ENCODE measurements at regions not wholly inside any gene's neighbourhood (a gene's known extent, or its start where the extent isn't known, plus 50 kb on each side); places are given as distances from the start of the nearest gene placed in this dataset.

DNA sequence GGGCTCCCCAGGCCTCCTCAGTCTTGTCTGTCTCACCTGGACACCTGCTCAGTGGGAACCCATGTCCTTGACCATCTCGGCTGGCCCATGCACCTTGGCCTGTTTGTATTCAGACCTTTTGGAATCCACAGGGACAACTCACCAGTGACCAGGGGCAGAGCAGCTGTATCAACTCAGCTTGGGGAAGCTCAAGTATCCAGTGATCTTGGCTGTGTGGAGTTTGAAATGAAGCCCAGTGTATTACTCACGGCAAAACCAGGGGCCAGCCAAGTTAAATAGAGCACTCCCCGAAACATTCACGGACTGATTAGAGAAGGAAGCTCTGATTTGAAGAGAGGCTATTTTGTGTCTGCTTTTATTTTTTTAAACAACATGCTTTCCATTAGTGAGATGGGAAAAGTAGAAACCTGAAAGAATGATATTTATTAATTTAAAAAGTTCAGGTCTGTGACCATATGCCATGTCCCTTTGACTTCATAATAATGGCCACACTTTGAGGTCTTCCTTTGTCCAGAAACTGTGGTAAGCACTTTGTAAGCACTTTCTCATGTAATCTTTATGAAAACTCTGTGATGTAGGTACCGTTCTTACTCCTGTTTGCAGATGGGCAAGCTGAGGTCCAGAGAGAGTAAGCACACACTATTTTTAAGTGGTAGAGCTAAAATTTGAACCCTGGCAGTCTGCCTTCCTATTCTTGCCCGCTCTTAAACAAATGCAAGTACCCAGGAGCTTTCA, 656.5 kb downstream of the BNC2 start:
- intact Hi-C loops (cut with DNase I), result no loop called here
- no peak overlapping the region for H3K4me3 ChIP-seq (replicated peaks in 1 of 3)

DNA sequence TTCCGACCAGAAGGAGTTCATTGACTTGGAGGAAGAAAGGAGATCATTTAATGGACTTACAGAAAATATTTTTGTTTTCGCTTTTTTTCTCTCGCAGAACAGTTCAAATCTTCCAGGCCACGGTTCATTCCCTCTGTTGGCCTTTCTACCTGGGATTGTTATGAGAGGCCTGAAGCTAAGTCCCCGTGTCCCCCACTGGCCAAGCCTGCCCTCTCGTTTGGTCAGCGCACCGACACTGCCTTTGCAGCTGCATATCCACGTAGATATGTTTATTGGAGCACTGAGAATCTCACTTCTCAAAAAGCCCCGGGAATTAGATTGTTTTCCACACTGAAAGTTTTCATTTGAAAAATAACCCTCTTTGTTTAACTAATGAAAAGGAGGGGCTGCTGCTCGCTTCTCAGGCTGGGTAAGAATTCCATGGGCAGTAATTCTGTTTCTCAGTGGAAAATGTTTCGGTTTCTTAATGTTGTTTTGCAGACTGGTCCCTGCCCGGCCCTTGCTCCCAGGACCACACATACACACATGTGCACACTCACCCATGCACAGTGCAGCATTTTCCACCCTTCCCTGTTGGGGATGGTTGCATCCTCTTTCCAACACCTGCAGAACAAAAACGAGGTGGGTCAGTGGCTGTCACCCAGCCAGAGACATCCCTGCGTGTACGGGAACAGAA, 655.7 kb downstream of the BNC2 start:
- no peaks in the 10 kb centered on the region for H3K9me3 ChIP-seq
- TF ChIP-seq POLR2A (IDR thresholded peaks at IDR 0.05), result peak in 1 of 2 donors; percentile 27
- peak in 2 of 6 experiments; percentile 19 for TF ChIP-seq CTCF (IDR thresholded peaks at IDR 0.05)
- peak overlapping the region in 1 of 3 donors; percentile 16 for H3K4me3 ChIP-seq (replicated peaks in 1 of 3)
- peak; percentile 88 to 91 for DNase-seq
- H3K36me3 ChIP-seq, result no peaks in the 10 kb centered on the region
- intact Hi-C loops (cut with DNase I), result no loop called here
- whole genome bisulfite sequencing, 2 donors, result 16 to 24% methylated on average over 16 of the region's 16 CpGs
- peak overlapping the region; percentile 69 to 98 (median 73) for H3K27ac ChIP-seq
- H3K27me3 ChIP-seq, result no peaks in the 10 kb centered on the region
- peaks cover 20 to 32% of the 10 kb centered on the region in 2 donors for H3K4me1 ChIP-seq

More for the DNA sequence above, 656.5 kb downstream of the BNC2 start:
- H3K36me3 ChIP-seq, result no peaks in the 10 kb centered on the region
- no peaks in the 10 kb centered on the region for H3K9me3 ChIP-seq
- no peaks in the 10 kb centered on the region for H3K27me3 ChIP-seq
- TF ChIP-seq CTCF (IDR thresholded peaks at IDR 0.05), result no peak
- TF ChIP-seq POLR2A (IDR thresholded peaks at IDR 0.05), result no peak
- H3K4me1 ChIP-seq, result peaks cover 20 to 32% of the 10 kb centered on the region in 2 donors
- peak overlapping the region; percentile 69 to 98 (median 73) for H3K27ac ChIP-seq
- DNase-seq, result peak; percentile 81 to 85
- WGBS, 2 donors, result 19 to 21% methylated on average over 6 of the region's 6 CpGs

- Histone ChIP-seq H3K36me3 (no peaks in the 10 kb centered on the region), H3K27me3 (no peaks in the 10 kb centered on the region), H3K4me1 (peaks cover 20 to 32% of the 10 kb centered on the region in 2 donors), H3K4me3 (replicated peaks in 1 of 3) (no peak overlapping the region), H3K9me3 (no peaks in the 10 kb centered on the region), H3K27ac (peak overlapping the region; percentile 69 to 98 (median 73))
- DNase-seq, result no peak
- 60 to 63% methylated on average over 6 of the region's 6 CpGs for WGBS, 2 donors
- intact Hi-C loops (cut with DNase I), result no loop called here
- TF ChIP-seq CTCF (IDR thresholded peaks at IDR 0.05) (no peak), POLR2A (IDR thresholded peaks at IDR 0.05) (no peak)
Observed at GRCh38 chr9:16215353-16215680, 655.2 kb downstream of the BNC2 start.

- H3K4me3 ChIP-seq (replicated peaks in 1 of 3), result no peak overlapping the region
- intact Hi-C loops (cut with DNase I), result no loop called here
- TF ChIP-seq CTCF (IDR thresholded peaks at IDR 0.05) (no peak), POLR2A (IDR thresholded peaks at IDR 0.05) (no peak)
- H3K27ac ChIP-seq, result no peak overlapping the region
- DNase-seq, result no peak
- no peaks in the 10 kb centered on the region for H3K27me3 ChIP-seq
- peaks cover 33 to 46% of the 10 kb centered on the region in 2 donors for H3K4me1 ChIP-seq
- H3K9me3 ChIP-seq, result no peaks in the 10 kb centered on the region
- no peaks in the 10 kb centered on the region for H3K36me3 ChIP-seq
- WGBS, 2 donors, result 88 to 92% methylated on average over 22 of the region's 22 CpGs
Observed at GRCh38 chr9:16217943-16218701, 652.3 kb downstream of the BNC2 start.
